Fibroblast of skin of abdomen (primary cell): ENCODE measurements at regions not wholly inside any gene's neighbourhood (a gene's known extent, or its start where the extent isn't known, plus 50 kb on each side); places are given as distances from the start of the nearest gene placed in this dataset.
A peak's percentile ranks its signal among the peaks of the same experiment; 100 is the strongest.
"Not testable (repeated sequence)": the region's sequence is repeated elsewhere in the genome, so short reads cannot be mapped to it uniquely, and the experiment has no call there.

Experiments used
- DNase-seq: peaks from one replicate; pipeline ENCODE4 v3.0.0-alpha.2; 2013

GRCh38 chr10:5576780-5577624 lies 52.2 kb downstream of the CALML3 start:
- no peak for DNase-seq

GRCh38 chr10:5580038-5580428 lies 55.3 kb downstream of the CALML3 start:
- not testable (repeated sequence) for DNase-seq

- no peak for DNase-seq
These were observed 57.2 kb downstream of the CALML3 start for GRCh38 chr10:5581670-5582566.

- no peak for DNase-seq
These were observed 58.0 kb downstream of the CALML3 start for GRCh38 chr10:5582736-5583135.

- no peak for DNase-seq
These were observed 58.9 kb downstream of the CALML3 start for GRCh38 chr10:5583525-5584175.

GRCh38 chr10:5584895-5585516 lies 60.2 kb downstream of the CALML3 start:
- peak; percentile 90 for DNase-seq

GRCh38 chr10:5585517-5586206 lies 60.9 kb downstream of the CALML3 start:
- DNase-seq = peak; percentile 80

- no peak for DNase-seq
These were observed 62.7 kb downstream of the CALML3 start for GRCh38 chr10:5587151-5588079.

GRCh38 chr10:5588080-5588453 lies 63.3 kb downstream of the CALML3 start:
- DNase-seq = no peak

- DNase-seq = no peak
These were observed 63.8 kb downstream of the CALML3 start for GRCh38 chr10:5588603-5589002.
